Sigmoid colon (tissue), 6 donors: ENCODE measurements at regions not wholly inside any gene's neighbourhood (a gene's known extent, or its start where the extent isn't known, plus 50 kb on each side); places are given as distances from the start of the nearest gene placed in this dataset.
"Not testable (repeated sequence)": the region's sequence is repeated elsewhere in the genome, so short reads cannot be mapped to it uniquely, and the experiment has no call there.

ENCODE experiments used
- DNase-seq: peaks from one replicate; pipeline ENCODE4 v3.0.0-alpha.2; 2019
- H3K27ac ChIP-seq, 4 donors: fragments of 200-600 bp; sonication (generic); one replicate each; pipeline ENCODE4 v1.5.1; 2016 to 2019; ENCODE audit warnings: mild to moderate bottlenecking in 1 of 4
- H3K27me3 ChIP-seq, 3 donors: fragments of 200-600 bp; sonication (generic); one replicate each; pipeline ENCODE4 v1.5.1; 2019; ENCODE audit warnings: mild to moderate bottlenecking in 1 of 3
- H3K36me3 ChIP-seq, 4 donors: fragments of 200-600 bp; sonication (generic); one replicate each; pipeline ENCODE4 v1.5.1; 2016 to 2019
- H3K4me1 ChIP-seq, 4 donors: fragments of 200-600 bp; sonication (generic); one replicate each; pipeline ENCODE4 v1.5.1; 2017 to 2019
- H3K4me3 ChIP-seq, 4 donors: fragments of 200-600 bp; sonication (generic); one replicate each; pipeline ENCODE4 v1.5.1; 2017 to 2019; ENCODE audit warnings: mild to moderate bottlenecking in 2 of 4, moderate library complexity in 1 of 4
- H3K9me3 ChIP-seq, 4 donors: fragments of 200-600 bp in 3 of 4; sonication (generic) in 3 of 4; one replicate each; pipeline versions ENCODE4 v1.5.1 to v1.6.1; 2013 to 2019
- CTCF ChIP-seq, 4 experiments: fragments of 450-650 bp in 3 of 4; fragments of 200-600 bp in 1 of 4; IDR thresholded peaks; one replicate each; pipeline ENCODE4 v1.5.1; 2016 to 2019; ENCODE audit warnings: antibody characterized with exemption in 4 of 4, mild to moderate bottlenecking in 3 of 4, moderate library complexity in 2 of 4
- EP300 ChIP-seq, 4 donors: sonication (generic); formaldehyde crosslinking; IDR thresholded peaks; one replicate each; pipeline ENCODE4 v1.6.1; 2017; ENCODE audit warnings: antibody characterized with exemption in 4 of 4
- POLR2A ChIP-seq, 2 donors: fragments of 450-650 bp; IDR thresholded peaks; one replicate each; pipeline ENCODE4 v1.6.1; 2016; ENCODE audit warnings: antibody characterized with exemption in 2 of 2, mild to moderate bottlenecking in 2 of 2, moderate library complexity in 2 of 2
- POLR2AphosphoS5 ChIP-seq, 4 donors: sonication (generic); formaldehyde crosslinking; IDR thresholded peaks; one replicate each; pipeline ENCODE4 v1.6.1; 2017; ENCODE audit warnings: antibody characterized with exemption in 4 of 4
- WGBS, 2 donors: extraction: QIAGEN DNeasy Blood & Tissue Kit; methylation state at CpG; one replicate each; pipeline ENCODE4 v1.1.7; 2013; 5-methylcytosine and 5-hydroxymethylcytosine counted together
- intact Hi-C: fragments of 100-400 bp; cut with DNase I; formaldehyde crosslinking; loops from one replicate; pipeline ENCODE4 v1.15.1; 2023
- donor health status: healthy with polysubstance abuse.
- donor health status: healthy.

DNA sequence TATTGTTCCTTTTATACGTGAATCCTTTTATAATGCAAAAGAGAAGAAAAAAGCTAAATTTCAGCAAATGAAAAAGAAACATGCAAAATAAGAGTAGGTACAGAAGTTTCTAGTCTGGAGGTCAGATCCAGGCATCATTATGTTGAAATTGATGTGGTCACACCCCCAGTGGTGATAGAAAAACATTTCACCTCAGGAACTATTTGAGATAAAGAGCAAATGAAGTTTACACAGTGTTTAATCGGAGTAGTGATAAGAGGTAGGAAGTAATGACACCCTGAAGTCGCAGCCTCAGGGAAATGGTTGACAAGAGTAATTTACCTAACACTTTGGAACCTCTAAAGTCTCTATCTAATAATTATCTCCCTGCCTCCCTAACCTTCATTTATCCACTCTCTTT is 536.0 kb upstream of the STEAP1 start:
- WGBS, 2 donors = 10 to 42% methylated on average over 3 of the region's 3 CpGs
- no peak for DNase-seq
- Histone ChIP-seq H3K4me1 (no peaks in the 10 kb centered on the region), H3K27me3 (no peaks in the 10 kb centered on the region), H3K27ac (no peak overlapping the region), H3K36me3 (no peaks in the 10 kb centered on the region), H3K9me3 (no peaks in the 10 kb centered on the region), H3K4me3 (no peak overlapping the region)
- intact Hi-C loops = no loop called here
- TF ChIP-seq POLR2AphosphoS5 (IDR thresholded peaks at IDR 0.05) (no peak), POLR2A (IDR thresholded peaks at IDR 0.05) (no peak), CTCF (IDR thresholded peaks at IDR 0.05) (no peak), EP300 (IDR thresholded peaks at IDR 0.05) (no peak)

- Histone ChIP-seq H3K9me3 (no peaks in the 10 kb centered on the region), H3K27me3 (no peaks in the 10 kb centered on the region), H3K36me3 (no peaks in the 10 kb centered on the region), H3K27ac (no peak overlapping the region), H3K4me1 (no peaks in the 10 kb centered on the region), H3K4me3 (no peak overlapping the region)
- DNase-seq = no peak
- intact Hi-C loops = no loop called here
- TF ChIP-seq POLR2AphosphoS5 (IDR thresholded peaks at IDR 0.05) (no peak), POLR2A (IDR thresholded peaks at IDR 0.05) (no peak), CTCF (IDR thresholded peaks at IDR 0.05) (no peak), EP300 (IDR thresholded peaks at IDR 0.05) (no peak)
- WGBS, 2 donors = 86 to 90% methylated on average over 4 of the region's 4 CpGs
Measured at GRCh38 chr7:89621925-89622641, 532.2 kb upstream of the STEAP1 start.

DNA sequence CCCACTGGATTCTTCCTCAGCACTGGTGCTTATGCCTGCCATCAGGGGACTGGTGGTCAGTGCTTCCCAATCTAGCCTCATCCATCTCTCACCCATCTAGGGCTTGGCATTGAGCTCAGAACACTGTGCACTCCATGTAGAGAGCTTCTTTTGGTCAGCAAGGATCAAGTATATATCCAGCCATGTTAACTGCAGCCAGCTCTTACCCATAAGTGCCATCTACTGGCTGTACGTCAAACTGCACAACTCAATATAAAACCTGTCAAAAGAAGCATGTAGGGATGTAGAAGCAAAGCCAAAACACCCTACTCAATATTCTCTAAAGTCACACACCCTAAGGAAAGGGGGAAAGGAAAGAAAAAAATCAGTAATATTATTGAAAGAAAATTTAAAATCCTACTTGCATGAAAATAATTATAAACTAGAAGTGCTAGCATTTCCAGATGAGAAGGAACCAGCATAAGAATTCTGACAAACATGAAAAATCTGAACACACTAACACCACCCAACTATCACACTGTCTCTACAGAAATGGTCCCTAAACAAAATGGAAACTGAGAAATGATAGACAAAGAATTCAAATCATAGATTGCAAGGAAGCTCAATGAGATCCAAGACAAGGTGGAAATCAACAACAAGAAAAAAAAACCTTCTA is 531.1 kb upstream of the STEAP1 start:
- Histone ChIP-seq H3K4me3 (no peak overlapping the region), H3K27me3 (no peaks in the 10 kb centered on the region), H3K27ac (no peak overlapping the region), H3K36me3 (no peaks in the 10 kb centered on the region), H3K4me1 (no peaks in the 10 kb centered on the region), H3K9me3 (no peaks in the 10 kb centered on the region)
- no peak for DNase-seq
- intact Hi-C loops = no loop called here
- TF ChIP-seq CTCF (IDR thresholded peaks at IDR 0.05) = peak in 3 of 4 experiments; percentile 25 to 51 (median 51)
- TF ChIP-seq POLR2AphosphoS5 (IDR thresholded peaks at IDR 0.05) = no peak
- 6% methylated on average over 1 of the region's 1 CpG for WGBS, 2 donors

DNA sequence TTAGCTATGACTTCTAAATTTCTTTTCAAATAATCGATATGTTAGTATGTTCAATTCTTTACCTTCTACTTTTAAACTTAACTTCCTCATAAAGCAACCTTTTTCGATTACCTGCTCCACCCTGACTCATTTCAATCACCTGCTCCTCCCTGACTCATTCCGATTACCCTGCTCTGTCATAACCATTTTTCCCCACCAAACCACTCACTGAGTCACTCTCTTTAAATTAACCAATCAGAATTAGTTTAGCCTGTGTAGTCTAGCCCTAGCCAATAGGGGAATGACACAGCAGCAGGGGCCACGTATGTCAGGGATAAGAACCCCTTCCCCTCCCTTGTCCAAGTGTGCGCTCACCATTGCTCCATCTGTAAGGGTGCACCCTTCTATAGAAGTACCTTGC is 530.1 kb upstream of the STEAP1 start:
- H3K36me3 ChIP-seq, H3K27me3 ChIP-seq, DNase-seq, intact Hi-C loops, H3K9me3 ChIP-seq, H3K4me3 ChIP-seq, H3K27ac ChIP-seq, H3K4me1 ChIP-seq: not testable (repeated sequence)
- 87 to 89% methylated on average over 5 of the region's 5 CpGs for WGBS, 2 donors

DNA sequence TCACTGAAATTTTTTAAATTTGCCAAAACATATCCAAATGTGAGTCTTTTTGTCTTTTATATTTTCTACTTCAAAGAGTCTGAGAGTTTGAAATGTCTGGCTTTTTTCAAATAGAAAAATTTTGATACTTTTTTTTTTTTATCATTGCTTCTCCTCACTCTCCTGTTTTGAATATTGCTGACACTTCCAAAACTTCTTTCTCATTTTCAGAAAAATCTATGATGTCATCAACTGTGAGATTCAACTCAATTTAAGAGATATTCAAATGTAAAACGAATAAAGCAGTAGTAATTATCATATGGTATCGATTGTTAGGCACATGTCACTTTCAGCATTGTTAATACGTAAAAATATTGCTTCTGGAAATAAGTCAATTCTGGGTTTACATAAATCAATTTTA is 505.8 kb upstream of the STEAP1 start:
- Histone ChIP-seq H3K4me1 (no peaks in the 10 kb centered on the region), H3K4me3 (no peak overlapping the region), H3K9me3 (no peaks in the 10 kb centered on the region), H3K36me3 (no peaks in the 10 kb centered on the region), H3K27ac (no peak overlapping the region), H3K27me3 (no peaks in the 10 kb centered on the region)
- intact Hi-C loops = no loop called here
- 84 to 90% methylated on average over 3 of the region's 3 CpGs for WGBS, 2 donors
- no peak for DNase-seq
- no peak for TF ChIP-seq CTCF (IDR thresholded peaks at IDR 0.05)
- TF ChIP-seq EP300 (IDR thresholded peaks at IDR 0.05) = no peak
- no peak for TF ChIP-seq POLR2AphosphoS5 (IDR thresholded peaks at IDR 0.05)
- TF ChIP-seq POLR2A (IDR thresholded peaks at IDR 0.05) = no peak
